Islet precursor cell (in vitro differentiated cells): ENCODE measurements at regions not wholly inside any gene's neighbourhood (a gene's known extent, or its start where the extent isn't known, plus 50 kb on each side); places are given as distances from the start of the nearest gene placed in this dataset.

ENCODE experiments used
- DNase-seq: peaks from one replicate; pipeline ENCODE4 v3.0.0-alpha.2; 2018

DNA sequence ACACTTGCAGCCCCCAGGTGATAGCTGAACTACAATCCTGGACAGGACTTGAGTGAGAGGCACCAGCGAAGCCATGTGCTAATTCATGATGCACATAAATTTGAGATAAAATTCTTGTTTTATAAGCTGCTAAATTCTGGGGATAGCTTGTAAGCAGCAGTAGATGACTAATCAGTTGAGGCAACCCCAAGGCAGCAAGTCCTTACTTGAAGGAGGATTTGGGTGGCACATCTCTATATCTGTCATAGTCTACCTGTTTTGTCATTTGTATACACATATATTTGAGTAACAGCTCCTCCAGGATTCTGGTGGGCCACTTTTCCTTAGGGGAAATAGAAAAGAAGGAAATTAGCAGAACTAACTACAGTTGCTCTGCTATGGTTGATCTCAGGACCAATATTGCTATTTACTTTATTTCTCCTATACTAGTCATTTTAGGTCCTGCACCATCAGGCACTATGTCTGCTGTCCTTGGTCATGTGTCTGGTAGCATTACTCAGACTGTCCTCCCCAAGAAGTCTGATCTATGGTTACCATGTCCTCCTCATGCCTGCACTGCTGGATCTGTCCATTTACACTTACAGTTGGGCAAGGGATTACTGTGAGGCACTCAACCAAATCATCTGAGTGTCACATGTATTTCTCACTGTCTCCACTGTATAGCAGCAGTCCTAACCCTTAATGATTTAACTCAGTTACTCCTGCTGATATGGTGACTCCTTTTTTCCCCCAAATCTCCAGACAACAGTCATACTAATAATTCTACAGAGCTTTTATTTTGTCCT is 436.0 kb upstream of the CWC22 start:
- no peak for DNase-seq

DNA sequence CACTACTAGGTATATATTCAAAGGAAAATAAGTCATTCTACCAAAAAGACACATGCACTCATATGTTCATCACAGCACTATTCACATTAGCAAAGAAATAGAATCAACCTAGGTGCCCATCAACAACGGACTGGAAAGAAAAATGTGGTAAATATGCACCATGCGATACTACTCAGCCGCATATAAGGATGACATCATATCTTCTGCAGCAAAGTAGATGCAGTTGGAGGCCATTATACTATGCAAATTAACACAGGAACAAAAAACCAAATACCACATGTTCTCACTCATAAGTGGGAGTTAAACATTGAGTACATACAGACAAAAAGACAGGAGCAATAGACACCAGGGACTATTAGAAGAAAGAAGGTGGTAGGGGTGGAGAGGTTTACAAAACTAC is 412.1 kb upstream of the CWC22 start:
- no peak for DNase-seq

DNA sequence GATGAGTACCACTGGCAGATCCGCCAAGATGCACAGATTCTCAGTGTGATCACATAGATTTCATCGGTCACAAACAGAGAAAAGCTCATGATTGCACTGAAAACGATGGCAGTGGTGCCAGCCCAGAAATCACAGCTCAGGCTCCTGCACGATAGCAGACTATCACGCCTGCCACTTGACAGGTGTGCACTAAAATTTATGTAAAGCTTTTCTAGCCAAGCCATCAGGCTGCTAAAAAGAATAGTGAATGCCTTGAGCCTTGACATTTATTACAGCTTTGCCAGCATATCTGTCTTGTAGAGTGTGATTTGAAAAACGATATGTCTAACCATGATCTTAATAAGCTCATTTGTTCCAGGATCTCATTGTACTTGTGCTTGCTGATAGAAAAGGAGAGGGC is 409.5 kb upstream of the CWC22 start:
- no peak for DNase-seq

DNA sequence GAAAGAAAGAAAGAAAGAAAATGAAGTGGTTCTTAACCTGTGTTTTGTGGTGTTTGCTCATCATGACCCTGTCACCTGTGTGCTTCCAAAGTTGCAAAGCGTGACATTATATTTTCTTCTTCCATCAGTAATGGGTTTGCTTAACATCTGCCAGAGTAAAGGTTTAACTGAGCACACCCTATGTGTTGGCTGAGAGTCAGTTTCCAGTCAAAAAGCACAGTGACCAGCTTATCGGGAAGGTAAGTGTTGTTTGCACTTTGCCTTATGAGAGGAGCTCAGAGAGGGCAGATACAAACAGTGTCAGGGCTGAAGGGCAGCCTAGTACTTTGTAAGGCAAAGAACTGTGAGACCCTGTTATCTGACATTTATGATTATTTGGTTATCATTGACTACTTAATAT is 406.2 kb upstream of the CWC22 start:
- DNase-seq = no peak

DNA sequence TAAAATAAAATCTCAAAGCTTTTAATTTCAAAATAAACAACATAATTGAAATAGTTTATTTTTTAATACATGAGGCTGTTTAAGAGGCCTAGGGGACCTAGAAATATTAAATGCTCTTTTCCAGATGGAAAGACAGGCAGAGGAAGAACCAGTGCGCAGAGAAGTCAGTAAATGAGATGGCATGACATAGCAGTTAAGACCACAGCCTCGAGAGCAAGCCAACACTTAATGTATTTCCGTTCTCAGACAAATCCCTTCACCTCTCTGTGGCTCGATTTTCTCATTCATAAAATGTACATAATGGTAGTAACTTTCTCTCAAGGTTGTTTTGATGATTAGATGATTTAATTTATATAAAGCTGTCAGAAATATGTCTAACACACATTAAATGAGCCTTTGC is 405.1 kb upstream of the CWC22 start:
- DNase-seq = no peak

DNA sequence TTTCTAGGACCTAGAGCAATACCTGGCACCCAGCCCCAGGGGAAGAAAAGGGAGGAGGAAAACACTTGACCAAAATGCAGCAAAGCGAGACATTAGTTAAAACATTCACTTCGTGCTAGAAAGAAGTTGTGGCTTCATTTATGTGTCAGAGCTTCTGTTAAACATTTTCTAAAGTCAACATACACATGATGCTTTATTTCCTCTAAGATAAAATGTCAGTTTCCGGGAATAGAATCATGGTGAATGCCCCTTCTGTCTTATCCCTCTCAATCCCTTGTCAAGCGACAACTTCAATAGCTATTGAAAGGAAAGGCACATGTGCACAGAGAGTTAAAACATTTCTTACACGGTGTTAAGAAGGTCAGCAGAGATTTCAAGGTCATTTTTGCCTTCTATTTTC is 404.6 kb upstream of the CWC22 start:
- no peak for DNase-seq

- DNase-seq = no peak
These were observed 399.6 kb upstream of the CWC22 start for GRCh38 chr2:180406687-180407086.

- no peak for DNase-seq
These were observed 398.4 kb upstream of the CWC22 start for GRCh38 chr2:180405520-180405919.

- no peak for DNase-seq
These were observed 387.2 kb upstream of the CWC22 start for GRCh38 chr2:180394305-180394704.

GRCh38 chr2:180385601-180386201 is 378.6 kb upstream of the CWC22 start:
- DNase-seq = no peak

GRCh38 chr2:180376066-180376465 is 369.0 kb upstream of the CWC22 start:
- DNase-seq = no peak

DNA sequence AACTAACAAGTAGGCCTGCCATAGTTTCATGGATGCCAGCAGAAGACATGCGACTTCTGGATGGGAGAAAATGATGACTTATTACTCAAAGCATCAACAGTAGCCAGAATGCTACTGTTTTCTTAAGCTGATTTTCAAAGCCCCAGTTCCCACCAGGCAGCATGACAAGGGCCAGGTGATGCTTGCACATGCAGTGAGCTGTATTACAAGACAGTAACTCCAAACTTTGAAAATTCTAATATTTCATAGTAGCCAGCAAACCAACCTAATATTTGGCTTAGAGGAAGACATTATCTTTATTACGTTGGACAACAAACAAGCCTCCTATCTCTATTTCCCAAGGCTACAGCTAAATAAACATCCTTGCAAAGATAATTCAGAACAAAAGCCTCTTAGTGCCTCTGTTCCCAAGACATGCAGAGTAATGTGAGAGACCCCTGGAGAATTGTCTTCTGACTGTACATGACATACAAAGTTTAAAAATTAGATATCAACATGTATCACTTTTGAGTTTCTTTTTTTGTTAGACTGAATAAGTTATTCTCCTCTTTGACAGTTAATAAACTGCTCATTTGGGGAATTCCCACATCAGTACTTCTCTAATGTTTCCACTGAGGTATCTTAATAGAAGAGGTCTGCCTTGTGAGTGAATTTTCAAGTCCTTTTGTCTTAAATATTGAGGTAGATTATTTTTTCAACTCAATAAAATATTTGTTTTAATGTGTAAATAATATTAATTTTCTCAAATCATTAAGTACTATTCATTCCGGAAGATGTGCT is 367.6 kb upstream of the CWC22 start:
- no peak for DNase-seq

- DNase-seq = no peak
These were observed 363.6 kb upstream of the CWC22 start for GRCh38 chr2:180370511-180371205.

GRCh38 chr2:180368881-180369280 is 361.8 kb upstream of the CWC22 start:
- no peak for DNase-seq

DNA sequence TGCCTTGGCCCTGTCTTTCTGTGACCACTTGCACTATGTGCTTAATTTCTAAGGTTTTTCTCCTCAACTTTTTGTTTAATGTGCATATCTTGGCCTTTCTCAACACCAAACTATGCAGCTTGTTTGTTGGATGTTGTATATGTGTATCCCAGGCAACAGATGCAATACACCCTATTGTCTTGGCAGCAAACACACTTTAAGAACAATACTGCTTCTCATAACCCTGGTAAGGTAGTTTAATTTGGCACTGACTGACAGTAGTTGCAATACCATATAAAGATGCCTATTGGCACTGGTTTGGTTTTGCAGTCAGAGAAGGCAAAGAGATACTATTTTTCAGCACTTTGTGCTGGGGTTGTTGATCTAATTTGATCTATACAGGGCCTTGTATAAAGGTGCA is 360.7 kb upstream of the CWC22 start:
- DNase-seq = no peak

- no peak for DNase-seq
These were observed 359.4 kb upstream of the CWC22 start for GRCh38 chr2:180366481-180366880.

DNA sequence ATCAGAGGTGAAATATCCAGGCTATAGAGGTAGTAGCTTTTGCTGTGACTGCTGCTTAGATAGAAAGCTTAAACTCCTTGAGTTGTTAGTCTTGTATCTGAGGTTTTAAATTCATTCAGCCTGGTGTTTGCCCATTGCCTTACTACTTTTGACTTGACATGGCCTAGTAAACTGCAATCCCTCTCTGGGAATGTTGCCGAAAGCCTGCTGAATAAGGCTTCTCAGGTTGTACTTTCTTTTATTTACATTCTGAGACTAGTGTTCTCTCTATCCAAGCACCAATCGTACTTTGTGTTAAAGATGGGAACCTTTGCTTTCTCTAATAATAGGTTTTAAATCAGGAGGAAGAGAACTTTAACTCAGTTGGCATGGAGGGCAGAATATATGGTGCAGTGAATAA is 357.6 kb upstream of the CWC22 start:
- DNase-seq = no peak

DNA sequence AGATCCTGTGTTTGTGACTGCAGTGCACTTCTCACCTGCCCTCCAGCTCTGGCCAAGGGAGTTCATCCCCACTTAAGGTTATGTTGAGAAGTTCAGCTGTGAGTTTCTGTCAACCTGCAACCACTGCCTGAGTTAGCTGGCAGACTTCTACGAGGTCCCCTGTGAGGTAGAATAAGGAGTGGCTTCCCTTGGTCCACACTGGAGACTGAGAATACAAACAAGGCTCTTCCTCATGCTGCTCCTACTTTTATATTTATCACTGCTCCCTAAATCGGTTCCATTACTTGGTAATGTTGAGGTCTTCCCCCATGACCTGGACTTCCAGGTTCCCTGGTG is 353.2 kb upstream of the CWC22 start:
- DNase-seq = no peak

- DNase-seq = no peak
These were observed 352.6 kb upstream of the CWC22 start for GRCh38 chr2:180359522-180360282.

DNA sequence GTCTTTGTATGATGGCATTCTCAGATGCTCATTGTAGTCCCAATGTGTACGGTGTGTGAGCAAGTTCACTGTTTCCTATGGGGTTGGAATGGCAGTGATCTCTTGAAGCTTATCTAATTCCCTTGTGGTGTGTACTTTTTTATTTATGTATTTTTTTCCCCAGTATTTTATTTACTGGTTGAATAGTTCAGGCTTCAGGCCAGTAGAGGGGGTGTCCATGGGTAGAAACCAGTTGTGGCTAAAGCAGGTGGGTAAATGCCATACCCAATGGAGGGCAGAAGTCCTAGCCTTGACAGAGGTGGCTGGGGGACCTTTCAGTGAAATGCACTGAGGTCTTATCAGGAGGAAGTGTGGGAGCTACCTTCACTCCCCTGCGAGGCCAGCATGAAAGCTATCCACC is 351.4 kb upstream of the CWC22 start:
- no peak for DNase-seq

DNA sequence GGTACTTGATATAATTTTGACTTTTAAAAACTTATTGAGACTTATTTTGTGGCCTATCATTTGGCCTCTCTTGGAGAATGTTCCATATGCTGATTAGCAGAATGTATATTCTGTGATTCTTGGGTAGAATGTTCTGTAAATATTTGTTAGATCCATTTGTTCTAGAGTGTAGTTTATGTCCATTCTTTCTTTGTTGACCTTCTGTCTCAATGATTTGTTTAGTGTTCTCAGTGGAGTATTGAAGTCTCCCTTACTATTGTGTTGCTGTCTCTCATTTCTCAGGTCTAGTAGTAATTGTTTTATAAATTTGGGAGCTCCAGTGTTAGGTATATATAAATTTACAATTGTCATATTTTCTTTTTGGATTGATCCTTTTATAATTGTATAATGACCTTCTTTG is 349.6 kb upstream of the CWC22 start:
- DNase-seq = no peak

DNA sequence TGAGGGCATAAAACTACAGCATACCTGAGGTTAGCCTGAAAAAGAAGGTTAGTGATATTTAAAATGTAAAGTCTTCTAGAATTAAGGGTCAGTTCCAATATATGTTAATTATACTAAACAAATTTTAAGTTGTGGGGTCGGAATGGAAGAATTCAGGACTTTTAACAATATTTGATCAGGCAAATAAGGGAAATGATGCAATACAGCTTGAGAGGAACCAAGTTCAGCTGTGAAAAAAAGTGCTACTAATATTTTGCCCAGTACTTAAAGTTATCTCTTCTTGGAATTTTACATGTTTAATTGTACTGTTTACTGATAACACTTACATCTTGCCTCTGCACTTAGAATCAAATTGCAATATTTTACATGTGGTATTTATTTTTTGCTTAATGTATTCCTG is 345.5 kb upstream of the CWC22 start:
- no peak for DNase-seq

- no peak for DNase-seq
These were observed 342.7 kb upstream of the CWC22 start for GRCh38 chr2:180349809-180350208.
